Activated CD4-positive, alpha-beta T cell treated with anti-CD3 and anti-CD28 coated beads, Interleukin-2, amount 50 U/mL, for 16 hours (primary cell): ENCODE measurements at regions not wholly inside any gene's neighbourhood (a gene's known extent, or its start where the extent isn't known, plus 50 kb on each side); places are given as distances from the start of the nearest gene placed in this dataset.

Experiments used
- DNase-seq: peaks from one replicate; pipeline ENCODE4 v3.0.0-alpha.2; 2020

- no peak for DNase-seq
These were observed 81.6 kb downstream of the SLC5A7 start for GRCh38 chr2:108067820-108068405.

- DNase-seq = no peak
These were observed 83.4 kb downstream of the SLC5A7 start for GRCh38 chr2:108069515-108070310.

GRCh38 chr2:108073415-108074072 lies 87.2 kb downstream of the SLC5A7 start:
- DNase-seq = no peak

- no peak for DNase-seq
These were observed 87.8 kb downstream of the SLC5A7 start for GRCh38 chr2:108074150-108074549.

- no peak for DNase-seq
These were observed 88.6 kb downstream of the SLC5A7 start for GRCh38 chr2:108074946-108075345.

- DNase-seq = no peak
These were observed 90.2 kb downstream of the SLC5A7 start for GRCh38 chr2:108076527-108076926.

GRCh38 chr2:108079736-108080135 lies 93.4 kb downstream of the SLC5A7 start:
- DNase-seq = no peak

- no peak for DNase-seq
These were observed 93.9 kb downstream of the SLC5A7 start for GRCh38 chr2:108080177-108080576.

- no peak for DNase-seq
These were observed 96.7 kb downstream of the SLC5A7 start for GRCh38 chr2:108082978-108083377.

- no peak for DNase-seq
These were observed 98.0 kb downstream of the SLC5A7 start for GRCh38 chr2:108084311-108084710.

GRCh38 chr2:108092886-108093285 lies 106.6 kb downstream of the SLC5A7 start:
- no peak for DNase-seq

GRCh38 chr2:108101481-108101880 lies 115.2 kb downstream of the SLC5A7 start:
- no peak for DNase-seq

GRCh38 chr2:108106731-108107130 lies 120.4 kb downstream of the SLC5A7 start:
- DNase-seq = no peak

GRCh38 chr2:108111936-108112335 lies 125.6 kb downstream of the SLC5A7 start:
- DNase-seq = no peak

GRCh38 chr2:108115868-108116267 lies 123.9 kb upstream of the SULT1C3 start:
- no peak for DNase-seq

- DNase-seq = no peak
These were observed 120.8 kb upstream of the SULT1C3 start for GRCh38 chr2:108118996-108119395.

- DNase-seq = no peak
These were observed 120.3 kb upstream of the SULT1C3 start for GRCh38 chr2:108119492-108119891.

- DNase-seq = no peak
These were observed 114.9 kb upstream of the SULT1C3 start for GRCh38 chr2:108124736-108125495.

- no peak for DNase-seq
These were observed 114.2 kb upstream of the SULT1C3 start for GRCh38 chr2:108125581-108125980.

- no peak for DNase-seq
These were observed 111.5 kb upstream of the SULT1C3 start for GRCh38 chr2:108128249-108128648.

GRCh38 chr2:108129636-108130035 lies 110.1 kb upstream of the SULT1C3 start:
- DNase-seq = no peak

- DNase-seq = no peak
These were observed 106.3 kb upstream of the SULT1C3 start for GRCh38 chr2:108133457-108133856.

- peak; percentile 2 for DNase-seq
These were observed 100.2 kb upstream of the SULT1C3 start for GRCh38 chr2:108139521-108139920.
